GM12878 (cell line): ENCODE measurements at regions not wholly inside any gene's neighbourhood (a gene's known extent, or its start where the extent isn't known, plus 50 kb on each side); places are given as distances from the start of the nearest gene placed in this dataset.

Experiments used
- ATAC-seq: fragments of 200-7000 bp; cut with Tn5 transposase; 3 replicates; pipeline ENCODE4 v1.9.1; 2020; ENCODE audit warnings: mild to moderate bottlenecking, moderate library complexity
- BruUV-seq: library from RNA; stranded (reverse); fragments of 400-500 nt; replicated peaks from 2 replicates; lab custom pipeline; 2021; lab: Mats Ljungman, UMichigan
- CTCF ChIA-PET: fragments of 300-600 bp; sonication (Branson Sonifier 250); formaldehyde crosslinking; extraction: SDS; loops from one replicate; lab custom pipeline; 2021; ENCODE audit warnings: inconsistent platforms; lab: Yijun Ruan, JAX
- POLR2A ChIA-PET: fragments of 350-600 bp; formaldehyde crosslinking; extraction: SDS; loops from one replicate; lab custom pipeline; 2021; ENCODE audit warnings: inconsistent platforms; lab: Charles Lee
- RAD21 ChIA-PET: fragments of 300-600 bp; sonication (Branson Sonifier 250); formaldehyde crosslinking; loops from one replicate; lab custom pipeline; 2023; ENCODE audit warnings: antibody characterized with exemption; ENCODE audit not compliant: unreplicated experiment; lab: Charles Lee
- SMC1A ChIA-PET: fragments of 300-600 bp; sonication (Branson Sonifier 250); formaldehyde crosslinking; loops from one replicate; lab custom pipeline; 2023; ENCODE audit not compliant: unreplicated experiment, uncharacterized antibody; lab: Charles Lee
- DNase-seq: peaks from one replicate; pipeline ENCODE4 v3.0.0-alpha.2; 2011; ENCODE audit warnings: low read depth, low spot score
- FAIRE-seq: peaks from 3 replicates; lab custom pipeline; 2011; peaks lifted over from hg19 to GRCh38; lab: Jason Lieb, UNC
- H2AFZ ChIP-seq: 2 replicates; pipeline ENCODE4 v1.6.0; 2011; ENCODE audit warnings: low read depth, low read length, control low read depth; ENCODE audit not compliant: control insufficient read depth
- H3K27ac ChIP-seq: 2 replicates; pipeline ENCODE4 v1.5.1; 2011; ENCODE audit warnings: control low read depth; ENCODE audit not compliant: control insufficient read depth, insufficient read depth
- H3K27me3 ChIP-seq, 2 experiments: replicated peaks in 1 of 2; 2 replicates each; pipeline versions ENCODE4 v1.6.0 to v1.6.1; 2011; ENCODE audit warnings: low read length in 1 of 2; ENCODE audit not compliant: control insufficient read depth in 2 of 2, insufficient read depth in 2 of 2
- H3K36me3 ChIP-seq, 2 experiments: 2 replicates each; pipeline ENCODE4 v1.5.1; 2011; ENCODE audit warnings: low read length in 1 of 2; ENCODE audit not compliant: control insufficient read depth in 2 of 2, insufficient read depth in 2 of 2
- H3K4me1 ChIP-seq: 2 replicates; pipeline ENCODE4 v1.6.1; 2011; ENCODE audit warnings: mild to moderate bottlenecking, low read length, moderate library complexity, mixed read lengths; ENCODE audit not compliant: control insufficient read depth, insufficient read depth
- H3K4me2 ChIP-seq: 2 replicates; pipeline ENCODE4 v1.6.0; 2011; ENCODE audit warnings: control low read depth; ENCODE audit not compliant: control insufficient read depth, insufficient read depth
- H3K4me3 ChIP-seq: fragments of 200-600 bp; sonication (generic); 2 replicates; pipeline ENCODE4 v1.5.1; 2016
- H3K79me2 ChIP-seq: 2 replicates; pipeline ENCODE4 v1.6.0; 2011; ENCODE audit warnings: low read length; ENCODE audit not compliant: control insufficient read depth, insufficient read depth
- H3K9ac ChIP-seq: 2 replicates; pipeline ENCODE4 v1.8.0; 2011; ENCODE audit warnings: low read length, control low read depth, mixed read lengths; ENCODE audit not compliant: control insufficient read depth, insufficient read depth
- H3K9me3 ChIP-seq: replicated peaks from 3 replicates; pipeline ENCODE4 v1.5.1; 2011; ENCODE audit warnings: mild to moderate bottlenecking, low read length; ENCODE audit not compliant: control insufficient read depth, insufficient read depth
- H4K20me1 ChIP-seq: 2 replicates; pipeline ENCODE4 v1.6.0; 2011; ENCODE audit not compliant: control insufficient read depth, insufficient read depth
- ASH2L ChIP-seq: fragments of 300-600, 200-600 bp; sonication (generic); IDR thresholded peaks from 2 replicates; pipeline ENCODE4 v1.6.1; 2017; ENCODE audit warnings: low read depth, mild to moderate bottlenecking, borderline replicate concordance
- MEF2A ChIP-seq: IDR thresholded peaks from 2 replicates; pipeline ENCODE4 v1.6.1; 2011; ENCODE audit warnings: low read depth, mild to moderate bottlenecking, low read length, moderate library complexity; ENCODE audit not compliant: insufficient read depth
- NRF1 ChIP-seq: conservative IDR thresholded peaks from 2 replicates; pipeline ENCODE4 v1.6.1; 2011; ENCODE audit warnings: mild to moderate bottlenecking, low read depth, low read length, improper control_type of control experiment
- PAX8 ChIP-seq: fragments of 450-650 bp; IDR thresholded peaks from 2 replicates; pipeline ENCODE4 v1.6.1; 2017; ENCODE audit warnings: mild to moderate bottlenecking, moderate library complexity
- RBBP5 ChIP-seq: fragments of 200-600 bp; sonication (generic); conservative IDR thresholded peaks from 2 replicates; pipeline ENCODE4 v1.6.1; 2016
- RFX5 ChIP-seq: IDR thresholded peaks from 2 replicates; pipeline ENCODE4 v1.6.1; 2011; ENCODE audit warnings: low read depth, low read length, improper control_type of control experiment
- SMARCA5 ChIP-seq: fragments of 450-650 bp; IDR thresholded peaks from 2 replicates; pipeline ENCODE4 v1.6.1; 2017; ENCODE audit warnings: mild to moderate bottlenecking
- SREBF2 ChIP-seq: IDR thresholded peaks from 2 replicates; pipeline ENCODE4 v1.6.1; 2012; ENCODE audit warnings: mild to moderate bottlenecking, low read length
- TCF3 ChIP-seq: IDR thresholded peaks from 2 replicates; pipeline ENCODE4 v1.6.1; 2012; ENCODE audit warnings: low read depth, mild to moderate bottlenecking, low read length, borderline replicate concordance; ENCODE audit not compliant: insufficient read depth
- ZNF217 ChIP-seq: fragments of 450-650 bp; IDR thresholded peaks from 2 replicates; pipeline ENCODE4 v1.6.1; 2017; ENCODE audit warnings: antibody characterized with exemption, mild to moderate bottlenecking
- ZSCAN29 ChIP-seq: fragments of 450-650 bp; IDR thresholded peaks from 2 replicates; pipeline ENCODE4 v1.6.1; 2017; ENCODE audit warnings: mild to moderate bottlenecking, moderate library complexity
- WGBS: methylation state at CpG from one replicate; pipeline ENCODE4 v1.1.6; 2016; ENCODE audit warnings: low lambda C conversion rate; ENCODE audit not compliant: insufficient replicate concordance, insufficient coverage; ENCODE audit errors: missing lambda C conversion rate; 5-methylcytosine and 5-hydroxymethylcytosine counted together
- in situ Hi-C: fragments of 300-500 bp; cut with MboI; formaldehyde crosslinking; loops from 9 replicates; pipeline ENCODE4 v1.14.3; 2018; ENCODE audit warnings: mixed read lengths
- intact Hi-C: fragments of 100-400 bp; cut with micrococcal nuclease; formaldehyde crosslinking; loops from one replicate; pipeline ENCODE4 v1.14.2; 2022; ENCODE audit not compliant: unreplicated experiment
- TF ChIP-seq, protein P1 (sequence below): fragments of 450-650 bp; IDR thresholded peaks from 2 replicates; pipeline ENCODE4 v1.6.1; 2017; ENCODE audit warnings: antibody characterized with exemption, mild to moderate bottlenecking, moderate library complexity
- TF ChIP-seq, protein P2 (sequence below): fragments of 150-350 bp; IDR thresholded peaks from 2 replicates; pipeline ENCODE4 v1.6.1; 2016; ENCODE audit warnings: low read depth, low read length

DNA sequence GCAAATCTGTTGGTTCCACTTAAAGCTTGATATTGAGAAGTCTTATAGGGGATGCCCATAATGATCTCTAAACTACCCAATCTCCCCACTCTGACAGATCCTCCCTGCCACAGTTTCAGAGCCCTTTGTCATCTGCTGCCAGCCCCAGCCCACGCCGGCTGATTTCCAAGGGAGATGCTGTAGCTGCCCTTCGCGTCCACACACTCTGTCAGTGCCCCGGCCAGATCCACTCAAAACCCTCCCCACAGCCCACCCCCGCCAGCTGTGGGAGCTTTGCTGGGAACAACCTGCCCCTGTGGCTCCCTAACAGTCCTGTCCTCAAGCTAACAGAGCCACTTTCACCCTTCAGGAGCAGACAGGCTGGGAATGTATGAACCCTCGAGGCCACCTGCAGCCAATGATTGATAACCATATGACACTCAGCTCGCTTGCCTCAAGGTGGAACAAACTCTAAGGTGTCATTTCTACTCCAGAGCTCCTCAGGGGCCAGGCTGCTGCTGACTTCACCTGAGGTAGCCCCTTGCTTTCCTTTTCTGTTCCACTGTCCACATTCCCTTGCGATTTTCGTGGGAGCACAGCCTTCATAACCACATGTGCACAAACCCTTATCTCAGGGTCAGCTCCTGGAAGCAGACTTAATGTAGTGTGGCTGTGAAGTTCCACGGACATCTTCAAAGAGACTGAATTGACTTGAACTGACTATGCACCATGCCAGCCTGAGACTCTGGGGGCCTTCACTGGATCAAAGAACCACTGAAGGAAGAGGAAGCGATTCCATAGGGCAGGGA, 92.6 kb upstream of the LGALSL start:
- no TSS peak for BruUV-seq
- no peak overlapping the region for H2AFZ ChIP-seq
- WGBS, result 45% methylated on average over 8 of the region's 12 CpGs
- FAIRE-seq (no peak), DNase-seq (no peak), ATAC-seq (no peak)
- H3K4me3 ChIP-seq, result no peak overlapping the region
- H4K20me1 ChIP-seq, result no peaks in the 10 kb centered on the region
- ChIA-PET SMC1A (interaction anchor here (1.3 kb wide), 1 partner anchor 21 kb away, joined by 3 read pairs; no protein-coding TSS in a partner anchor), CTCF (interaction anchor here (1.0 to 5.6 kb wide), 3 partner anchors 10 to 201 kb away, joined by 3 to 28 read pairs (median 7); no protein-coding TSS in a partner anchor), POLR2A (interaction anchor here (0.7 kb wide), 1 partner anchor 101 kb away, joined by 3 read pairs; no protein-coding TSS in a partner anchor), RAD21 (no interaction called here)
- no peak overlapping the region for H3K27ac ChIP-seq
- peaks cover 6% of the 10 kb centered on the region; the same call in 1 of the 2 replicates for H3K4me1 ChIP-seq
- H3K79me2 ChIP-seq, result no peaks in the 10 kb centered on the region
- H3K9me3 ChIP-seq, result no peaks in the 10 kb centered on the region
- no peak overlapping the region for H3K4me2 ChIP-seq
- TF ChIP-seq MEF2A, result no peak
- TF ChIP-seq SMARCA5, result no peak
- TF ChIP-seq NRF1, result no peak
- no peak for TF ChIP-seq RBBP5
- no peak for TF ChIP-seq RFX5
- TF ChIP-seq ASH2L, result no peak
- TF ChIP-seq, protein P1, sequence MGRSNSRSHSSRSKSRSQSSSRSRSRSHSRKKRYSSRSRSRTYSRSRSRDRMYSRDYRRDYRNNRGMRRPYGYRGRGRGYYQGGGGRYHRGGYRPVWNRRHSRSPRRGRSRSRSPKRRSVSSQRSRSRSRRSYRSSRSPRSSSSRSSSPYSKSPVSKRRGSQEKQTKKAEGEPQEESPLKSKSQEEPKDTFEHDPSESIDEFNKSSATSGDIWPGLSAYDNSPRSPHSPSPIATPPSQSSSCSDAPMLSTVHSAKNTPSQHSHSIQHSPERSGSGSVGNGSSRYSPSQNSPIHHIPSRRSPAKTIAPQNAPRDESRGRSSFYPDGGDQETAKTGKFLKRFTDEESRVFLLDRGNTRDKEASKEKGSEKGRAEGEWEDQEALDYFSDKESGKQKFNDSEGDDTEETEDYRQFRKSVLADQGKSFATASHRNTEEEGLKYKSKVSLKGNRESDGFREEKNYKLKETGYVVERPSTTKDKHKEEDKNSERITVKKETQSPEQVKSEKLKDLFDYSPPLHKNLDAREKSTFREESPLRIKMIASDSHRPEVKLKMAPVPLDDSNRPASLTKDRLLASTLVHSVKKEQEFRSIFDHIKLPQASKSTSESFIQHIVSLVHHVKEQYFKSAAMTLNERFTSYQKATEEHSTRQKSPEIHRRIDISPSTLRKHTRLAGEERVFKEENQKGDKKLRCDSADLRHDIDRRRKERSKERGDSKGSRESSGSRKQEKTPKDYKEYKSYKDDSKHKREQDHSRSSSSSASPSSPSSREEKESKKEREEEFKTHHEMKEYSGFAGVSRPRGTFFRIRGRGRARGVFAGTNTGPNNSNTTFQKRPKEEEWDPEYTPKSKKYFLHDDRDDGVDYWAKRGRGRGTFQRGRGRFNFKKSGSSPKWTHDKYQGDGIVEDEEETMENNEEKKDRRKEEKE, result no peak
- TF ChIP-seq SREBF2, result no peak
- TF ChIP-seq ZNF217, result no peak
- TF ChIP-seq, protein P2, sequence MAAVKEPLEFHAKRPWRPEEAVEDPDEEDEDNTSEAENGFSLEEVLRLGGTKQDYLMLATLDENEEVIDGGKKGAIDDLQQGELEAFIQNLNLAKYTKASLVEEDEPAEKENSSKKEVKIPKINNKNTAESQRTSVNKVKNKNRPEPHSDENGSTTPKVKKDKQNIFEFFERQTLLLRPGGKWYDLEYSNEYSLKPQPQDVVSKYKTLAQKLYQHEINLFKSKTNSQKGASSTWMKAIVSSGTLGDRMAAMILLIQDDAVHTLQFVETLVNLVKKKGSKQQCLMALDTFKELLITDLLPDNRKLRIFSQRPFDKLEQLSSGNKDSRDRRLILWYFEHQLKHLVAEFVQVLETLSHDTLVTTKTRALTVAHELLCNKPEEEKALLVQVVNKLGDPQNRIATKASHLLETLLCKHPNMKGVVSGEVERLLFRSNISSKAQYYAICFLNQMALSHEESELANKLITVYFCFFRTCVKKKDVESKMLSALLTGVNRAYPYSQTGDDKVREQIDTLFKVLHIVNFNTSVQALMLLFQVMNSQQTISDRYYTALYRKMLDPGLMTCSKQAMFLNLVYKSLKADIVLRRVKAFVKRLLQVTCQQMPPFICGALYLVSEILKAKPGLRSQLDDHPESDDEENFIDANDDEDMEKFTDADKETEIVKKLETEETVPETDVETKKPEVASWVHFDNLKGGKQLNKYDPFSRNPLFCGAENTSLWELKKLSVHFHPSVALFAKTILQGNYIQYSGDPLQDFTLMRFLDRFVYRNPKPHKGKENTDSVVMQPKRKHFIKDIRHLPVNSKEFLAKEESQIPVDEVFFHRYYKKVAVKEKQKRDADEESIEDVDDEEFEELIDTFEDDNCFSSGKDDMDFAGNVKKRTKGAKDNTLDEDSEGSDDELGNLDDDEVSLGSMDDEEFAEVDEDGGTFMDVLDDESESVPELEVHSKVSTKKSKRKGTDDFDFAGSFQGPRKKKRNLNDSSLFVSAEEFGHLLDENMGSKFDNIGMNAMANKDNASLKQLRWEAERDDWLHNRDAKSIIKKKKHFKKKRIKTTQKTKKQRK, result no peak
- no peak for TF ChIP-seq ZSCAN29
- no peak for TF ChIP-seq PAX8
- no peak for TF ChIP-seq TCF3
- intact Hi-C loops, result no loop called here
- H3K36me3 ChIP-seq, result no peaks in the 10 kb centered on the region
- in situ Hi-C loops, result no loop called here
- H3K9ac ChIP-seq, result no peak overlapping the region
- H3K27me3 ChIP-seq, result no peaks in the 10 kb centered on the region
